WI38 (cell line): ENCODE measurements at regions not wholly inside any gene's neighbourhood (a gene's known extent, or its start where the extent isn't known, plus 50 kb on each side); places are given as distances from the start of the nearest gene placed in this dataset.

ENCODE experiments used
- H3K4me3 ChIP-seq: 2 replicates; pipeline ENCODE4 v1.5.1; 2011; ENCODE audit warnings: low read depth, mild to moderate bottlenecking, control low read depth, low read length
- TF ChIP-seq, protein P1 (sequence below): IDR thresholded peaks from 2 replicates; pipeline ENCODE4 v1.5.1; 2012; ENCODE audit warnings: low read depth, mild to moderate bottlenecking, control low read depth, low read length

DNA sequence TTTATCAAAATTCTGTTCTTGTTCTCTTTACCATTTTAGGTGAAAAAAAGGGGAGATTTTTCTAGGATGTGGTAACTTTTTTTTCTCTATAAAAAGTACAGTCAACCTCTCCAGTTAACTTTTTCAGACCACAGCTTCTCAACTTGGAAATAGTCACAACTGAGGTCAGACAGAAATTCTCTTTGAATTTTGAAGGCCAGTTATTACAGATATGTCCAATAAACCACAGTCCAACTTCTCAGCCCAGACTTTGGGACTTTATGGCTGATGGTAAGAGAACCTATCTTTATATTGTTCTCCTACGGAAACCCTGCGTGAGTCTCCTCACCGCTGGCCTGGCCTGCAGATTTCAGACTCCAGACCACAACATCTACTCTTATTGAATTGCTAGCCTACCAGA is 176.7 kb downstream of the DACT1 start:
- TF ChIP-seq, protein P1, sequence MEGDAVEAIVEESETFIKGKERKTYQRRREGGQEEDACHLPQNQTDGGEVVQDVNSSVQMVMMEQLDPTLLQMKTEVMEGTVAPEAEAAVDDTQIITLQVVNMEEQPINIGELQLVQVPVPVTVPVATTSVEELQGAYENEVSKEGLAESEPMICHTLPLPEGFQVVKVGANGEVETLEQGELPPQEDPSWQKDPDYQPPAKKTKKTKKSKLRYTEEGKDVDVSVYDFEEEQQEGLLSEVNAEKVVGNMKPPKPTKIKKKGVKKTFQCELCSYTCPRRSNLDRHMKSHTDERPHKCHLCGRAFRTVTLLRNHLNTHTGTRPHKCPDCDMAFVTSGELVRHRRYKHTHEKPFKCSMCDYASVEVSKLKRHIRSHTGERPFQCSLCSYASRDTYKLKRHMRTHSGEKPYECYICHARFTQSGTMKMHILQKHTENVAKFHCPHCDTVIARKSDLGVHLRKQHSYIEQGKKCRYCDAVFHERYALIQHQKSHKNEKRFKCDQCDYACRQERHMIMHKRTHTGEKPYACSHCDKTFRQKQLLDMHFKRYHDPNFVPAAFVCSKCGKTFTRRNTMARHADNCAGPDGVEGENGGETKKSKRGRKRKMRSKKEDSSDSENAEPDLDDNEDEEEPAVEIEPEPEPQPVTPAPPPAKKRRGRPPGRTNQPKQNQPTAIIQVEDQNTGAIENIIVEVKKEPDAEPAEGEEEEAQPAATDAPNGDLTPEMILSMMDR = no peak

DNA sequence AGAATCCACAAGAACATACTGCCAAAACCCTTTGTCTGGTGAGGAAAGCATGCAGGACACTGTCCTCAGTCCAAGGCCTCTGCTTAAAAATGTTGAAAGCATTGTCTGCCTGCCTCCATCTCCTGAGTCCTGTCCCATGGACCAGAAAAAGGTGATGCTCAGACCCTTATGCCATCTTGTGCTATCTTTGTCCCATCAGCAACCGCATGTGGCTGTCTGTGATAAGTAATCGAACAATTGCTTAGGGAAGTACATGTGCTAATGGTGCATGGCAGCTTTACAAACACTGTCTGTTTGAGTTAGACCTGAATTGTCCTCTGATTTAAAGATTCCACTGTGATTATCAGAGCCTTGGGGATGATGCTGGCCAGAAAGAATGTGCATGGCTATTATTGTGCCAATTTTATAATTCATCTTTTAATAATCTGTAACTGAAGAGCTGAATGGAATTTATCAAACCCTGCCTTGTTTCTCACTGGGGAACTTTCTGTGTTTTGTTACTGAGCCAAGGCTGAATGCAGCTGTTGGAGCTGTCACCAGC is 177.5 kb downstream of the DACT1 start:
- H3K4me3 ChIP-seq = no peak overlapping the region
- TF ChIP-seq, protein P1 = no peak

More for the DNA sequence above, 176.7 kb downstream of the DACT1 start:
- no peak overlapping the region for H3K4me3 ChIP-seq

DNA sequence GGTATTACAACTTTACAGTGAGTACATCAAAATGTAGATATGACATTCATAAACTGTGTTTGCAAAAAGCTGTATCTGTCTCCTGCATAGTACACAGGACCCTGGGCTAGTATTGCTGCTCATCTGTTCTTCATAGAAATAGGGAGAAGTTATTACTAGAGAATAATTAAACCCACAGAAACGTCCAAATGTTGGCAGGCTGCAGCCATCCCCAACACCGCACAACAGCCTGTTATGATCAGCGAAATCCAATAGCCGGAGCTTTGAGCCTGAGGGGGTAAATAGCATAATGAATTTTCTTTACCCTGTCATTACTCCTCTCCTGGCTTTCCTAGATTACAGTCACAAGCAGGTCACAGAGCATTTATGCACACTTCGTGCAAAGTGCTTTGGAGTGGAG is 178.0 kb downstream of the DACT1 start:
- TF ChIP-seq, protein P1 = no peak
- no peak overlapping the region for H3K4me3 ChIP-seq

DNA sequence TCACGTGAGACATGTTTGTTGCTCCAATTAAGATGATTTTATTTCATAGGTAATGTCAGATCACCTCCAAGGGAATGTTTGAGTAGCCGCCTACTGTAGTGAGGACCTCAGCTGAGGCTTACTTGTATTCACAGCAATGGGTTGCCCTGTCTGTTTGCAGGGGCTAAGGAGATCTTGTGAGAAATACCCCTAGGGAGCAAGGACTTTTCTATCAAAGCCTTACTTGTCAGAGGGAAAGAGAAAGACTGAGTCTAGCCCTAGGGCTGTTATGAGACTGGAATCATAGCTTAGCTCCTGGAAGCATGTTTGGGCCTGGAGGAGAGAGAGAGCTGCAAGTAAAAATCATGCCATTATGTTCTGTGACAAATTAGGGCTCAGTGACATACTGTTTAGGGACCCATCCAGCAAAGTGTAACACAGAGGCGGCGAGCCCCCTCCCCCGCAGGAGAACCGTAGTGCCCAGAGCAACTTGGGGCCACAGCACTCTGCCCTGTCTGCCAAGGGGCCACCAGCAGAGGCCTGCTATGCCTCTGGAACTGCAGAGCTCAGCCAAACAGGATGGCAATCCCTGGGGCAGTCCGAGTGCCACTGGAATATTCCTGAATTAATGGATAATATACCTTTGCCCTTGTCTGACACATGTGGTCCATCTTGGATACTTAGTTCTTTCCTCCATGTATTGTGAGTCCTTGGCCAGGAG is 178.8 kb downstream of the DACT1 start:
- H3K4me3 ChIP-seq = no peak overlapping the region
- TF ChIP-seq, protein P1 = no peak

DNA sequence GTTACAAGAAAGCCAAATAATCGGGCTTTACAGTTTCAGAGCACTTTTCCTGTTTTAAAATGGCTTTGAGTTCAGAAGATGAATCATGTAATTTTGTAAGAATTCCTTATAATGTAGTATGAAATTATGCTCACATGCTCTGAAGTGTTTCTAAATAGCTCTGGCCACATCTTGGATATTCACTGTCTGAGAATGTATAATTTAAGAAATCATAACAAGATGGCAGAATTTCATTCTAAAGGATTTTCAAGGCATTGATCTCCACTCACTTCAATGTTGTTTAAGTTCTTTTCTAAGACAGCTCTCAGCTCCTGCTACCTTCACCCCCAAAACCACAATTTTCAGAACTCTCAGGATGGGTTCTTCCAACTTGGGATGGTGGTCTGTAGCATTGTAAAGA is 180.1 kb downstream of the DACT1 start:
- no peak overlapping the region for H3K4me3 ChIP-seq
- TF ChIP-seq, protein P1 = no peak

DNA sequence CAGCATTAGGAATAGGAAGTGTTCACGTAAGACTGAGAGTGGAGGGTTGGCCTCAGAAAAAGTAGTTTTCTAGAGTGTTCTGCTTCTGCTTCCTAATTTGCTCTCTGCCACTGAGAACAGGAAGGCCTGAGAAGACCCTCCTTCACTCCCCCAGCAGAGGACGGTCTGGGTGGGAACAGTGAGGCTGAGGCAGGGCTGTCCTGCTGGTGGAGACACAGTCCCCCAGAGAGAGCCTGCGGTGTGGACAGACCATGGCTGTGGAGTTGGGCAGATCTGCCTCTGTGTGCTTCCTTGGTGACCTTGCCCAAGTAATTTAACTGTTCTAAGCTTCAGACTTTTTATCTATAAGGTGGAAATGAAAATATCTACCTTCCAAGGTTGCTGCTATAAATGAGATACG is 182.3 kb downstream of the DACT1 start:
- TF ChIP-seq, protein P1 = no peak
- no peak overlapping the region for H3K4me3 ChIP-seq

DNA sequence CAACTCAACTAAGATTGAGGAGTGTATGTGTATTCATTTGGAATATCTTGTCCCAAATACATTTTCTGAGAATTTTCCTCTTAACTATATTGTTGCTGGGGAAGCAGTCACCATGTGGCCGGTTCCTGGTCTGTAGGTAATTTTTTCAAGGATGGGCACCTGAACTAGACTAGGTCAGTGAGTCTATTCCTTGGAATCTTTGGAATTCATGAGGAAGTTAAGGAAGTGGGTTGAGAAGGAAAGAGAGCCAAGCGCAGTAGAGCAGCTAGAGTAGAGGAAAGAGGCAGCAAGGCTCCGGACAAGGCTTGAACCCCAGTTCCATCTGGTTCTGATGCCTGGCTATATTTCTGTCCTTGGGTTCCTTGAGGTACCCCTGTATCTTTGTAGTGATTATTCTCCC is 183.7 kb downstream of the DACT1 start:
- TF ChIP-seq, protein P1 = no peak
- H3K4me3 ChIP-seq = no peak overlapping the region
